Natural killer cell treated with Interleukin-12 subunit alpha and Interleukin-12 subunit beta and Interleukin-15 and Interleukin-18, amount 100 ng/mL, for 72 hours (primary cell): ENCODE measurements at regions not wholly inside any gene's neighbourhood (a gene's known extent, or its start where the extent isn't known, plus 50 kb on each side); places are given as distances from the start of the nearest gene placed in this dataset.

ENCODE experiments used
- ATAC-seq, 2 donors: fragments of 150-1000 bp; cut with Tn5 transposase in 1 of 2; sonication (Bioruptor Pico), chemical (Tn5 transposase) in 1 of 2; 2 replicates each; pipeline ENCODE4 v1.10.0; 2021
- DNase-seq: peaks from one replicate; pipeline ENCODE4 v3.0.0; 2022; ENCODE audit warnings: low spot score
- H3K27ac Mint-ChIP-seq, 2 donors: 1 replicate in 1 of 2; 2 replicates in 1 of 2; pipeline ENCODE4 v1.8.0; 2022; ENCODE audit warnings: mixed read lengths in 2 of 2, mild to moderate bottlenecking in 1 of 2, moderate library complexity in 1 of 2
- H3K27me3 Mint-ChIP-seq, 2 donors: 1 replicate in 1 of 2; 2 replicates in 1 of 2; pipeline ENCODE4 v1.8.0; 2022; ENCODE audit warnings: mixed read lengths in 2 of 2
- H3K36me3 Mint-ChIP-seq: one replicate; pipeline ENCODE4 v1.8.0; 2022; ENCODE audit warnings: mixed read lengths
- H3K4me1 Mint-ChIP-seq, 2 donors: 1 replicate in 1 of 2; 2 replicates in 1 of 2; pipeline ENCODE4 v1.8.0; 2022; ENCODE audit warnings: low read depth in 2 of 2, mixed read lengths in 2 of 2, mild to moderate bottlenecking in 1 of 2
- H3K4me3 Mint-ChIP-seq: one replicate; pipeline ENCODE4 v1.8.0; 2022; ENCODE audit warnings: mixed read lengths
- H3K9me3 Mint-ChIP-seq: 2 replicates; pipeline ENCODE4 v1.8.0; 2022; ENCODE audit warnings: mixed read lengths

DNA sequence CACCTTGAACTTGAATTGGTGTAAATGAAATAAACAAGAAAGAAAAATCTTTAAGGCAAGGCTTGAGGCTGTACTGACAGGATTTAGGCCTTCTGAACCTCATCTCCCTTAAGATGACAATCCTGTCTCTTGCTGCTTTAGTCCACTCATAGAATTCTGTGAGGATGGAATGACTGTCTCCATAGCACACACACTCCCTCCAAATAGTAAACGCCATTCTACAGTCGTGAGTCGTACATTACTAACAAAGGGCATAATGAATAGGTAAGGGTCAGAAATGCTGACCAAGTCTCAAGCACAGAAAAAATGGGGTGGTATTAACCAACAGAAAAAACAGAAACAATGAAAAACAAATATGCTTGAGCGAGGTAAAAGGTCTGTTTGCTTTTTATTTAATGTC, 71.8 kb upstream of the SIMC1 start:
- no peaks in the 10 kb centered on the region for H3K36me3 Mint-ChIP-seq
- H3K27me3 Mint-ChIP-seq: peaks cover 34 to 76% of the 10 kb centered on the region in 2 donors
- no peak for DNase-seq
- H3K9me3 Mint-ChIP-seq: no peaks in the 10 kb centered on the region
- no peak for ATAC-seq
- no peak overlapping the region for H3K27ac Mint-ChIP-seq
- no peak overlapping the region for H3K4me3 Mint-ChIP-seq
- no peaks in the 10 kb centered on the region for H3K4me1 Mint-ChIP-seq

DNA sequence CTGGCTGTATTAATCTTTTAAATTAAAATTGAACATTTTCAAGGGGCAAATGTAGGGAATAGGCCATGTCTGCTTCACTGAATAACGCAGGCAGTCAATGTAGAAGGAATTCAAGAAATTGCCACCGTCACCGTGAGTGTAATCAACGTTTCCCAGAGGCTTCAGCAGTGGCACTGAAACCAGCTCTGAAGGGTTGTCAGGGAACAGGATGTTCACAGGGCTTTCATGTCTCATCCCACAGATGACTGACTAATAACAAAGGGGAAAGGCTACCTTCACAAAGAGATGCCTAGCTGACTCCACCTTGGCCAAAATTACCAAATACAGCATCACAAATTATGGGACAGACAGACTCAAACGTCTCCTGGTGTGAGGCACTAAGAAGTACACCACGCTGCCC, 70.4 kb upstream of the SIMC1 start:
- Mint-ChIP-seq H3K27ac (no peak overlapping the region), H3K4me1 (no peaks in the 10 kb centered on the region), H3K9me3 (no peaks in the 10 kb centered on the region), H3K36me3 (no peaks in the 10 kb centered on the region), H3K4me3 (no peak overlapping the region), H3K27me3 (peaks cover 33 to 75% of the 10 kb centered on the region in 2 donors)
- DNase-seq (no peak), ATAC-seq (no peak)

- Mint-ChIP-seq H3K36me3 (no peaks in the 10 kb centered on the region), H3K4me3 (no peak overlapping the region), H3K27me3 (peaks cover 30 to 65% of the 10 kb centered on the region in 2 donors), H3K9me3 (no peaks in the 10 kb centered on the region), H3K27ac (no peak overlapping the region), H3K4me1 (no peaks in the 10 kb centered on the region)
- ATAC-seq: no peak
- no peak for DNase-seq
Observed at GRCh38 chr5:176169393-176170063, 68.7 kb upstream of the SIMC1 start.

DNA sequence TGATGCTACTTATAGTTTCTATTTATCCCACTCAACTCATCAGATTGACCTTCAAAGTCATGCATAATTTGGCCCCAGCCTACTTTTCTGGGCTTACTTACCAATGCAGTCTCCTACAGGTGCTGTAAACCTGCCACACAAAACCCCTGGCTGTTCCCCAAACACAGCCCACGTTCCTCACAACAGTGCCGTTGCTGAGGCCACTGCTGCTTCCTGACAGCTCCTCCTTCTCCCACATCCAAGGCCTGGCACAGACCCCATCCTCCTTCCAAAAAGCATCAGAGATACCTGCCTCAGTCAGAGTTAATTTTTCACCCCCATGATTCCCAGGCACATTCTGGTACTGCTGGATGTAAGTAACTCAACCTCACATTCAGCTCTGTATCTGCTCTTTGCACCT, 68.1 kb upstream of the SIMC1 start:
- no peaks in the 10 kb centered on the region for H3K4me1 Mint-ChIP-seq
- no peaks in the 10 kb centered on the region for H3K36me3 Mint-ChIP-seq
- H3K27ac Mint-ChIP-seq: no peak overlapping the region
- H3K9me3 Mint-ChIP-seq: no peaks in the 10 kb centered on the region
- H3K4me3 Mint-ChIP-seq: no peak overlapping the region
- DNase-seq (no peak), ATAC-seq (peak in 1 of 2 donors; percentile 52)
- peaks cover 30 to 59% of the 10 kb centered on the region in 2 donors for H3K27me3 Mint-ChIP-seq

DNA sequence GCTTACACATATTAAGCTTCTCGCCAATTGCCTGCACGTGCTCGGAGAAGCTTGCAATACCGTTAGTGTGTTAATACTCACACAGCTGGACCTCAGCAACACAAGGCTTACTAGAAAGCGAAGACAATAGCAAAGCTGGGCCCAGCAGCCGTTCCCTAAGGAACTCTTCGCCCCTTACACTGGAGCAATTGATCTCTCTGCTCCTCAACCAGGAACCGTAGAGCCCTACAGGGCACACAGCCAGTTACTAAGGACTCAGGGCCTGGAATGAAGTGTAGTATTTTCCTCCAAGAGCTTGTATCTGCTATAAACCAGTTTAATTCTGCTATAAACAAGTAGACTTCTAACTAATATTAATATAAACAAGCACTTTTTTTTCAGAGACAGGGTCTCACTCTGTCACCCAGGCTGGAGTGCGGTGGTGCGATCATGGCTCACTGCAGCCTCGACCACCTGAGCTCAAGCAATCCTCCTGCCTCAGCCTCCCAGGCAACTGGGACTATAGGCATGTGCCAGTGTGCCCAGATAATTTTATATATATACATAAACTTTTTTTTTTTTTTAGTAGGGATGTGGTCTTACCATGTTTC, 67.0 kb upstream of the SIMC1 start:
- no peak for DNase-seq
- H3K27ac Mint-ChIP-seq: no peak overlapping the region
- ATAC-seq: no peak
- H3K27me3 Mint-ChIP-seq: peaks cover 31 to 54% of the 10 kb centered on the region in 2 donors
- no peak overlapping the region for H3K4me3 Mint-ChIP-seq
- no peaks in the 10 kb centered on the region for H3K4me1 Mint-ChIP-seq
- H3K36me3 Mint-ChIP-seq: no peaks in the 10 kb centered on the region
- no peaks in the 10 kb centered on the region for H3K9me3 Mint-ChIP-seq

DNA sequence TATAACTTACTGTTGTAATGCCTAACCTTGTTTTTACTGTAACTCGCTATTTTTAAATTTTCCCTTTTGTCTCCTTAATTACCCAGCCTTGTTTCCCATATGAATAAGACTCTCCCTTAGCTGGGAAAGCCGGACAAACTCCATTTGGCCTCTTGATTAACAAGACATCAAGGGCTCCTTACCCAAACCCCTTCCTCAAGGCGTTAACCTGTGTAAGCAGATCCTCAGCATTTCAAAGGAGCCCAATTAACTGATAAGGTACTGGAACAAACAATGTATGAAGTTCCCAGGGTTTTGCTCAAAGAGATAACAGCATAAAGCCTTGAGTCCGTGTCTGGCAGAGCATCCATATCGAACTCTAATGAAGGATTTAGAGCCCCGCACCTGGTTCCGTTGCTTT, 66.0 kb upstream of the SIMC1 start:
- Mint-ChIP-seq H3K36me3 (no peaks in the 10 kb centered on the region), H3K27ac (no peak overlapping the region), H3K9me3 (no peaks in the 10 kb centered on the region), H3K27me3 (peaks cover 27 to 51% of the 10 kb centered on the region in 2 donors), H3K4me1 (no peaks in the 10 kb centered on the region), H3K4me3 (no peak overlapping the region)
- ATAC-seq (no peak), DNase-seq (no peak)

DNA sequence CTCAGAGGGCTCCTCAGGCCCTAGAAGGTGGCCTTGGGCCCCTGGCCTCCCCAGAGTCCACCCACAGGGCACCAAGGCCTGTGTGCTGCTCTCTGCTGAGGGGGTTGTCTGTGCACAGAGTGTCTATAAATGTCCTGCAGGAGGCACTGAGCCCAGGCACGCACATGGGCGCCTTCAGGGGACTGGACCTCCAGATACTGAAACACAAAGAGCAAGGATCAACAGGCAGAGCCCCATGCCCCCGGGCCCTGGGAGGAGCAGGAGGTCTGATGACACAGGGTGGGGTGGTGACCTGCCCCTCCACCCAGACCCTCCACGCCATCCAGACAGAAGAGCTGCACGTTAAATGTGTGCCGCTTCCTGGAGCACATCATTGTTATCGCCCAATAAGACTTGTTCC, 64.6 kb upstream of the SIMC1 start:
- no peak overlapping the region for H3K27ac Mint-ChIP-seq
- no peak overlapping the region for H3K4me3 Mint-ChIP-seq
- no peaks in the 10 kb centered on the region for H3K4me1 Mint-ChIP-seq
- no peak for DNase-seq
- H3K9me3 Mint-ChIP-seq: peaks cover 4% of the 10 kb centered on the region
- no peaks in the 10 kb centered on the region for H3K36me3 Mint-ChIP-seq
- H3K27me3 Mint-ChIP-seq: peaks cover 25 to 51% of the 10 kb centered on the region in 2 donors
- ATAC-seq: no peak

DNA sequence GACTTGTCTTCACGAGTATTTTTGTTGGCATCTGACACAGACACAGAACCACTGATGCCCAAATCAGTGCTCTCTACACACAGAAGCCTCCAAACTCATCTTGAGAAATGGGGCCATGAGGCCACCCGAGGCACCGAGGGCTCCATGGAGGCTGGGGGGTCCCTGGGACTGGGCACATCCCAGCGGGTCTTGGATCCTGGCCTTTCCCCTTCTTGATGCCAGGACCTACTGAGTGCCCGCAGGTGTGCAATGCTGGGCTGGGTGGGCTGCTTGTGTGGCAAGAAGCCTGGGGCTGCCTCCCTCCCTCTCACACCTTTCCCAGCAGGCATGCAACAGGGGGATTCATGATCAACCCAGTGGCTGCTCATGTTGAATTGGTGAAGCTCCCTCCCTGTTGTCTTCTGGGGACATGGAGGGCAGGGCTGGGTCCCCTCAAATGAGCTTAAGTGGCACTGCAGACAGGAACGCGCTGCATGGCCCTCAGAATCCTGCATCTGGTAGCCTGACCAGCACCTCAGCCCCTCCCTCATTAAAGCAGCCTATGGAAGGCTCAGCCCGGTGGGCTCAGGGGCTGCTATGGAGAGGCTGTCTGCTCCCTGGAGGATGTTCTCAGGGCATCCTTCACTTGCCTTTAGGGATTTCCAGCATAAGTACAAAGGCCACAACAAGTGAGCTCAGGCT, 63.7 kb upstream of the SIMC1 start:
- no peaks in the 10 kb centered on the region for H3K36me3 Mint-ChIP-seq
- H3K9me3 Mint-ChIP-seq: peaks cover 5% of the 10 kb centered on the region
- no peak overlapping the region for H3K27ac Mint-ChIP-seq
- DNase-seq: no peak
- peak in 1 of 2 donors; percentile 40 for ATAC-seq
- peaks cover 23 to 53% of the 10 kb centered on the region in 2 donors for H3K27me3 Mint-ChIP-seq
- no peaks in the 10 kb centered on the region for H3K4me1 Mint-ChIP-seq
- no peak overlapping the region for H3K4me3 Mint-ChIP-seq

- no peak overlapping the region for H3K27ac Mint-ChIP-seq
- no peaks in the 10 kb centered on the region for H3K4me1 Mint-ChIP-seq
- no peak overlapping the region for H3K4me3 Mint-ChIP-seq
- H3K9me3 Mint-ChIP-seq: peaks cover 5% of the 10 kb centered on the region
- no peak for ATAC-seq
- DNase-seq: no peak
- H3K27me3 Mint-ChIP-seq: peaks cover 21 to 53% of the 10 kb centered on the region in 2 donors
- no peaks in the 10 kb centered on the region for H3K36me3 Mint-ChIP-seq
Observed at GRCh38 chr5:176175101-176175852, 62.9 kb upstream of the SIMC1 start.

GRCh38 chr5:176176231-176176630, 62.0 kb upstream of the SIMC1 start:
- no peak overlapping the region for H3K27ac Mint-ChIP-seq
- peaks cover 20 to 60% of the 10 kb centered on the region in 2 donors for H3K27me3 Mint-ChIP-seq
- ATAC-seq: no peak
- H3K4me3 Mint-ChIP-seq: no peak overlapping the region
- H3K9me3 Mint-ChIP-seq: peaks cover 5% of the 10 kb centered on the region
- no peaks in the 10 kb centered on the region for H3K4me1 Mint-ChIP-seq
- DNase-seq: no peak
- H3K36me3 Mint-ChIP-seq: no peaks in the 10 kb centered on the region

GRCh38 chr5:176178789-176179188, 59.4 kb upstream of the SIMC1 start:
- H3K36me3 Mint-ChIP-seq: no peaks in the 10 kb centered on the region
- H3K9me3 Mint-ChIP-seq: peaks cover 5% of the 10 kb centered on the region
- DNase-seq (no peak), ATAC-seq (no peak)
- no peak overlapping the region for H3K4me3 Mint-ChIP-seq
- peaks cover 25 to 58% of the 10 kb centered on the region in 2 donors for H3K27me3 Mint-ChIP-seq
- H3K4me1 Mint-ChIP-seq: no peaks in the 10 kb centered on the region
- H3K27ac Mint-ChIP-seq: no peak overlapping the region

DNA sequence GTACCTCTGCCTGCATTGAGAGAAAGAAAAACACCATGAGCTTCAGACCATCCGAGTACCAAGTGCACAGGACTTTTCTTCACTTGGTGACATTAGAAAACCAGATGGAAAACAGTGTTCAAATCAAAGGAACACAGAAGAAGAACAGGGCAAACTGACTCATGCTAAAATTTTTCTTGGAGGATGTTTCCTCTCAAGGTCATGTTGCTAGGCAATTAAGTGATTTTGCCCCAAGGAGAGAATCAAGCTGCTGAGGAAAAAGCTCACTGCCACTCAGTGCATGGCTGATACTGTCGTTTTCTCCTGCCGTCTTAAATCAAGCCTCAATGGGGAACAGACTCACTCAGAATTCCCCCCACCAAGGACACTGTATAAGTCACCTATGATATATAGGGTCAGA, 57.9 kb upstream of the SIMC1 start:
- no peak for DNase-seq
- Mint-ChIP-seq H3K27ac (no peak overlapping the region), H3K27me3 (peaks cover 25 to 60% of the 10 kb centered on the region in 2 donors), H3K4me1 (no peaks in the 10 kb centered on the region), H3K4me3 (no peak overlapping the region), H3K9me3 (peaks cover 5% of the 10 kb centered on the region), H3K36me3 (no peaks in the 10 kb centered on the region)
- ATAC-seq: no peak

DNA sequence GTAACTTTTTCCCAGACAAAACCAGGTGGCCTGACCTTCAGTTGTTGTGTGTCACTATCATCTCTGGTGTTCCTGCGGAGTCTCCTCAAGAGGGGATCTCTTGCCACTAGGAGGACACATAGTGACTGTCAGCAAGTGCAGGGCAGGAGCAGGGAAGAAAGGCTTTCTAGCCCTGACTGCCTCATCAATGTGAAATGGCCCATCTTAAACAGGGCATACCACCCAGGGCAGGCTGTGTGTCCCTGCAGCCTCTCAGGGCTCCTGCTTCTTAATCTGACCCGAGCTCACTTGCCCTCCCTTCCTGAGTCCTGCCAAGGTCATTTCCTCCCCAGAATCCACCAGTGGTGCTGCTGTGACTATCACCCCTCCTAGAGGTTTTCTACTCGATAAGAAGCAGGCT, 57.4 kb upstream of the SIMC1 start:
- Mint-ChIP-seq H3K27ac (no peak overlapping the region), H3K4me3 (no peak overlapping the region), H3K9me3 (peaks cover 5% of the 10 kb centered on the region), H3K27me3 (peaks cover 24 to 58% of the 10 kb centered on the region in 2 donors), H3K36me3 (no peaks in the 10 kb centered on the region), H3K4me1 (no peaks in the 10 kb centered on the region)
- DNase-seq (no peak), ATAC-seq (peak in 1 of 2 donors; percentile 18)
